VCaP (cell line): ENCODE measurements at regions not wholly inside any gene's neighbourhood (a gene's known extent, or its start where the extent isn't known, plus 50 kb on each side); places are given as distances from the start of the nearest gene placed in this dataset.

ENCODE experiments used
- H3K27ac ChIP-seq: fragments of 450-650 bp; 2 replicates; pipeline ENCODE4 v1.5.1; 2017
- CTCF ChIP-seq: fragments of 450-650 bp; conservative IDR thresholded peaks from 2 replicates; pipeline ENCODE4 v1.5.1; 2017; ENCODE audit warnings: mild to moderate bottlenecking, moderate library complexity

GRCh38 chr14:85273099-85273677, 256.8 kb upstream of the FLRT2 start:
- no peak for TF ChIP-seq CTCF
- H3K27ac ChIP-seq: no peak overlapping the region

DNA sequence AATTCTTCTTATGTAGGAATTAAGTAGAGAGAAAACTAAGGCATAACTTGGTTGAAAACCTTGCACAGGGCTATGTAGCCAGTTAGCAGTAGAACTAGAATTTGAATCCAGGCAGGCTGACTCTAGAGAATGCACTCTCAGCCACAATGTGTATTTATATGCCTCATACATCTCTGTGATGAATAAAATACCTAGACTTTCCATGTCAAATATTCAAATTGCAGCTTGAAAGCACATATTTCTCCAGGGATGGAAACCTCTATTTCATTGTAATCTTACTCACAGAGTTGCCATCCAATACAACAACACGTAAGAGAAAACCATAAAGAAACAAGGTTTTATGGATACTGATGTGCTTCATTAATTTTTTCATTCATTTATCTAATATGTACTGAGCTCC, 256.0 kb upstream of the FLRT2 start:
- TF ChIP-seq CTCF: no peak

GRCh38 chr14:85276161-85276978, 253.6 kb upstream of the FLRT2 start:
- H3K27ac ChIP-seq: no peak overlapping the region
- TF ChIP-seq CTCF: no peak

More for the DNA sequence above, 256.0 kb upstream of the FLRT2 start:
- H3K27ac ChIP-seq: no peak overlapping the region

DNA sequence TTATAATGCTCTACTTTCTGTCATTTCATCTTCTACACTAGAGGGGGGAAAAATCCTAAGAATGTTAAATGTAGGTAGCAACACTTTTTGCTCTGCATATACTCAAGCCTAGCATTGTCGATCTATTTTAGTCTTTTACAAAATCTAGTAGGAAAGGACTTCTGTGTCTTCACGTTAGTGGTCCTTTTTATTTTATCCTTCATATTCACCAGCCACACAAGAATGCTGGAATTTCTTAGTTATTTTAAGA, 253.0 kb upstream of the FLRT2 start:
- H3K27ac ChIP-seq: no peak overlapping the region
- TF ChIP-seq CTCF: no peak

GRCh38 chr14:85279407-85279806, 250.5 kb upstream of the FLRT2 start:
- TF ChIP-seq CTCF: no peak
- H3K27ac ChIP-seq: no peak overlapping the region

DNA sequence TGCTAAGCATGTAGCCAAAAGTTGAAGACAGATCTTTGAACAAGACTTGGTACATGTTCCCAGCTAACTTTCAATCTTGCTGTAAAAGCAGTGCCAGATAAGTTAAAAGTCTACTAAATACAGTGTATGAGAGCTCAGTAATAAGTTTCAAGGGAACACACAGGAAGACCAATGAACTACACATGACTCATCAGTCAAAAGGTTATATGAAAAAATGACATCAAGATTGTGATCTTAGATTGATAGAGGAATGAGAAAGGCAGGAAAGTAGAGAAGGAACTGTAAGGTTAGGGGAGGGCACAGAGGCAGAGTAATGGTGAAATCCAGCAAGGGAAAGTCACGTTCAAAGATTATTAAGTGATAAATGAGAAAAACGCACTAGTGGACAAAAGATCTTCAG, 249.9 kb upstream of the FLRT2 start:
- no peak for TF ChIP-seq CTCF

DNA sequence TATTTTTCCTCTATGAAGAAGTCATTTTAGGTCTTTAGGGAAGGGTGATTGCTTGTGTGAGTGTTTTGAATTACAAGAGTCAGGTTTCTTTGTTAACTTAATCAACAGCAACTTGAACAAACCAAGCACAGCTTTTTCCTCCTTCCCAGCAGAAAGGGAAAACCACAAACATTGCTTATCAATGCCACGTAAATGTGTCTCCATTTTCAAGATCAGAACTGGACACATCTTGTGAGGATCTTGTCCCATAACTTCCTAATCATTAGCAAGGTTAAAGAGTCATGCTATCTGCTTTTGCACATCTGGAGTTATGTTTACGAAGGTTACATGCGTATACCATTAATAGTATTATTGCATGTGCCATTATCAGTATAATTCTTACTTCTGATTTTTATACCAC, 248.0 kb upstream of the FLRT2 start:
- H3K27ac ChIP-seq: no peak overlapping the region
- no peak for TF ChIP-seq CTCF

More for the DNA sequence above, 249.9 kb upstream of the FLRT2 start:
- no peak overlapping the region for H3K27ac ChIP-seq
